MM.1S (cell line): ENCODE measurements at regions not wholly inside any gene's neighbourhood (a gene's known extent, or its start where the extent isn't known, plus 50 kb on each side); places are given as distances from the start of the nearest gene placed in this dataset.

Experiments used
- DNase-seq: peaks from one replicate; pipeline ENCODE4 v3.0.0-alpha.2; 2015
- H2AFZ ChIP-seq: fragments of 300-600 bp; sonication (generic); 2 replicates; pipeline ENCODE4 v1.6.0; 2016; ENCODE audit warnings: antibody characterized with exemption, low read length
- H3F3A ChIP-seq: fragments of 300-600 bp; sonication (generic); 2 replicates; pipeline ENCODE4 v1.6.1; 2016; ENCODE audit warnings: mild to moderate bottlenecking, antibody characterized with exemption, low read length, moderate library complexity, mixed read lengths; ENCODE audit not compliant: insufficient read depth
- H3K27ac ChIP-seq: fragments of 300-600 bp; sonication (generic); 2 replicates; pipeline ENCODE4 v1.5.1; 2016; ENCODE audit warnings: mild to moderate bottlenecking, low read length
- H3K27me3 ChIP-seq: fragments of 300-600 bp; sonication (generic); replicated peaks from 2 replicates; pipeline ENCODE4 v1.6.0; 2016; ENCODE audit warnings: low read length; ENCODE audit not compliant: insufficient read depth
- H3K36me3 ChIP-seq: fragments of 300-600 bp; sonication (generic); replicated peaks from 2 replicates; pipeline ENCODE4 v1.6.1; 2016; ENCODE audit warnings: mild to moderate bottlenecking, low read length, mixed read lengths; ENCODE audit not compliant: insufficient read depth
- H3K4me1 ChIP-seq: fragments of 300-600 bp; sonication (generic); 2 replicates; pipeline ENCODE4 v1.6.1; 2016; ENCODE audit warnings: low read length, mixed read lengths
- H3K4me2 ChIP-seq: fragments of 300-600 bp; sonication (generic); 2 replicates; pipeline ENCODE4 v1.6.0; 2016; ENCODE audit warnings: low read depth, low read length
- H3K4me3 ChIP-seq: fragments of 300-600 bp; sonication (generic); 2 replicates; pipeline ENCODE4 v1.5.1; 2016; ENCODE audit warnings: low read length, mixed read lengths
- H3K79me2 ChIP-seq: fragments of 300-600 bp; sonication (generic); 2 replicates; pipeline ENCODE4 v1.6.1; 2016; ENCODE audit warnings: mixed run types, low read length, mixed read lengths
- H3K9ac ChIP-seq: fragments of 300-600 bp; sonication (generic); 2 replicates; pipeline ENCODE4 v1.6.1; 2016; ENCODE audit warnings: low read length, mixed read lengths
- H3K9me2 ChIP-seq: fragments of 300-600 bp; sonication (generic); replicated peaks from 2 replicates; pipeline ENCODE4 v1.6.1; 2016; ENCODE audit warnings: mild to moderate bottlenecking, low read length, mixed read lengths; ENCODE audit not compliant: insufficient read depth
- H3K9me3 ChIP-seq: fragments of 300-600 bp; sonication (generic); replicated peaks from 2 replicates; pipeline ENCODE4 v1.6.1; 2016; ENCODE audit warnings: mild to moderate bottlenecking, low read length, mixed read lengths; ENCODE audit not compliant: insufficient read depth
- H4K20me1 ChIP-seq: fragments of 300-600 bp; sonication (generic); 2 replicates; pipeline ENCODE4 v1.6.1; 2016; ENCODE audit warnings: mild to moderate bottlenecking, low read length, moderate library complexity, mixed read lengths; ENCODE audit not compliant: insufficient read depth
- CTCF ChIP-seq: fragments of 300-600 bp; sonication (generic); IDR thresholded peaks from 2 replicates; pipeline ENCODE4 v1.5.1; 2016; ENCODE audit warnings: antibody characterized with exemption, low read length, mixed read lengths
- EZH2 ChIP-seq: fragments of 300-600 bp; sonication (generic); optimal IDR thresholded peaks from 2 replicates; pipeline ENCODE3; 2017; ENCODE audit warnings: low read depth, mild to moderate bottlenecking, antibody characterized with exemption, low read length, mixed read lengths
- EZH2phosphoT487 ChIP-seq: fragments of 300-600 bp; sonication (generic); IDR thresholded peaks from 2 replicates; pipeline ENCODE4 v1.6.1; 2018; ENCODE audit warnings: antibody characterized with exemption, low read length

- no peaks in the 10 kb centered on the region for H3K9me3 ChIP-seq
- H3K27ac ChIP-seq = no peak overlapping the region
- no peaks in the 10 kb centered on the region for H3K79me2 ChIP-seq
- DNase-seq = no peak
- no peak for TF ChIP-seq EZH2phosphoT487
- no peak for TF ChIP-seq CTCF
- no peak for TF ChIP-seq EZH2
- no peaks in the 10 kb centered on the region for H3K27me3 ChIP-seq
- no peaks in the 10 kb centered on the region for H3F3A ChIP-seq
- no peak overlapping the region for H3K9ac ChIP-seq
- H3K4me3 ChIP-seq = no peak overlapping the region
- no peaks in the 10 kb centered on the region for H3K36me3 ChIP-seq
- H3K9me2 ChIP-seq = no peaks in the 10 kb centered on the region
- no peak overlapping the region for H3K4me2 ChIP-seq
- H2AFZ ChIP-seq = no peak overlapping the region
- H3K4me1 ChIP-seq = no peaks in the 10 kb centered on the region
- no peaks in the 10 kb centered on the region for H4K20me1 ChIP-seq
These were observed 205.7 kb downstream of the OTOR start for GRCh38 chr20:16953858-16954257.

GRCh38 chr20:16955462-16955861, 207.3 kb downstream of the OTOR start:
- Histone ChIP-seq H3K9me2 (no peaks in the 10 kb centered on the region), H3K4me1 (no peaks in the 10 kb centered on the region), H3K9me3 (no peaks in the 10 kb centered on the region), H3K4me3 (no peak overlapping the region), H3K27me3 (no peaks in the 10 kb centered on the region), H3K9ac (no peak overlapping the region), H2AFZ (no peak overlapping the region), H3K79me2 (no peaks in the 10 kb centered on the region), H3K27ac (no peak overlapping the region), H3K36me3 (no peaks in the 10 kb centered on the region), H3F3A (no peaks in the 10 kb centered on the region), H4K20me1 (no peaks in the 10 kb centered on the region), H3K4me2 (no peak overlapping the region)
- TF ChIP-seq CTCF (no peak), EZH2phosphoT487 (no peak), EZH2 (no peak)
- no peak for DNase-seq

- H3K36me3 ChIP-seq = no peaks in the 10 kb centered on the region
- H3K27me3 ChIP-seq = no peaks in the 10 kb centered on the region
- no peak for DNase-seq
- H4K20me1 ChIP-seq = no peaks in the 10 kb centered on the region
- TF ChIP-seq CTCF = no peak
- no peak for TF ChIP-seq EZH2
- no peak for TF ChIP-seq EZH2phosphoT487
- H3K9me3 ChIP-seq = no peaks in the 10 kb centered on the region
- no peaks in the 10 kb centered on the region for H3F3A ChIP-seq
- no peak overlapping the region for H3K4me2 ChIP-seq
- H3K27ac ChIP-seq = no peak overlapping the region
- H3K9me2 ChIP-seq = no peaks in the 10 kb centered on the region
- H3K9ac ChIP-seq = no peak overlapping the region
- no peak overlapping the region for H2AFZ ChIP-seq
- no peaks in the 10 kb centered on the region for H3K4me1 ChIP-seq
- no peak overlapping the region for H3K4me3 ChIP-seq
- no peaks in the 10 kb centered on the region for H3K79me2 ChIP-seq
These were observed 207.8 kb downstream of the OTOR start for GRCh38 chr20:16955971-16956370.
